Lung (tissue), 11 donors: ENCODE measurements at regions not wholly inside any gene's neighbourhood (a gene's known extent, or its start where the extent isn't known, plus 50 kb on each side); places are given as distances from the start of the nearest gene placed in this dataset.

Experiments used
- ATAC-seq: fragments of 200-7000 bp; cut with Tn5 transposase; one replicate; pipeline ENCODE4 v1.9.1; 2020; ENCODE audit warnings: moderate number of reproducible peaks; ENCODE audit not compliant: insufficient read depth, low FRiP score
- DNase-seq, 3 donors: peaks; one replicate each; pipeline ENCODE4 v3.0.0-alpha.2; 2013 to 2017
- H3K27ac ChIP-seq, 2 donors: one replicate each; pipeline ENCODE4 v1.5.1; 2013; ENCODE audit warnings: mild to moderate bottlenecking in 2 of 2, moderate library complexity in 2 of 2, control low read depth in 1 of 2, inconsistent platforms in 1 of 2, low read depth in 1 of 2, low read length in 1 of 2
- H3K27me3 ChIP-seq, 3 donors: one replicate each; pipeline ENCODE4 v1.5.1; 2013; ENCODE audit warnings: low read length in 2 of 3; ENCODE audit not compliant: control insufficient read depth in 3 of 3, insufficient read depth in 3 of 3
- H3K36me3 ChIP-seq, 4 donors: one replicate each; pipeline ENCODE4 v1.5.1; 2013; ENCODE audit warnings: low read length in 4 of 4, mild to moderate bottlenecking in 1 of 4, moderate library complexity in 1 of 4; ENCODE audit not compliant: control insufficient read depth in 4 of 4, insufficient read depth in 4 of 4
- H3K4me1 ChIP-seq, 5 donors: one replicate each; pipeline ENCODE4 v1.5.1; 2013; ENCODE audit warnings: low read length in 5 of 5, mild to moderate bottlenecking in 2 of 5, moderate library complexity in 1 of 5; ENCODE audit not compliant: control insufficient read depth in 5 of 5, insufficient read depth in 5 of 5
- H3K4me3 ChIP-seq: one replicate; pipeline ENCODE4 v1.5.1; 2013; ENCODE audit warnings: mild to moderate bottlenecking, control low read depth, moderate library complexity
- H3K9ac ChIP-seq, 2 donors: one replicate each; pipeline ENCODE4 v1.5.1; 2013; ENCODE audit warnings: low read length in 2 of 2, control low read depth in 1 of 2; ENCODE audit not compliant: insufficient read depth in 1 of 2
- H3K9me3 ChIP-seq, 4 donors: one replicate each; pipeline ENCODE4 v1.5.1; 2013; ENCODE audit warnings: low read length in 3 of 4, mild to moderate bottlenecking in 1 of 4, moderate library complexity in 1 of 4; ENCODE audit not compliant: control insufficient read depth in 4 of 4, insufficient read depth in 3 of 4
- CTCF ChIP-seq: IDR thresholded peaks from 2 replicates; pipeline ENCODE4 v1.5.1; 2012; ENCODE audit warnings: mild to moderate bottlenecking; ENCODE audit errors: control extremely low read depth, extremely low read depth
- WGBS, 2 donors: extraction: QIAGEN DNeasy Blood & Tissue Kit; methylation state at CpG; one replicate each; pipeline ENCODE4 v1.1.7; 2013; 5-methylcytosine and 5-hydroxymethylcytosine counted together
- donor health status: control.
- donor health status: control.
- donor health status: Bipolar disorder and iron deficiency.
- donor health status: healthy.
- donor health status: DM: yes; HTN: yes; CAD: no.

- Histone ChIP-seq H3K27me3 (no peaks in the 10 kb centered on the region), H3K36me3 (no peaks in the 10 kb centered on the region), H3K4me3 (no peak overlapping the region), H3K4me1 (peaks cover 0 to 17% (median 4%) of the 10 kb centered on the region in 5 donors), H3K9me3 (no peaks in the 10 kb centered on the region), H3K27ac (no peak overlapping the region), H3K9ac (no peak overlapping the region)
- WGBS, 2 donors, result 22 to 24% methylated on average over 7 of the region's 7 CpGs
- TF ChIP-seq CTCF, result no peak
- DNase-seq, result peak in 2 of 3 donors; percentile 38 to 49
- no peak for ATAC-seq
Measured at GRCh38 chr5:167967494-167968177, 323.8 kb upstream of the WWC1 start.

GRCh38 chr5:167968837-167969236 lies 322.6 kb upstream of the WWC1 start:
- ATAC-seq (no peak), DNase-seq (no peak)
- 79 to 89% methylated on average over 4 of the region's 4 CpGs for WGBS, 2 donors
- Histone ChIP-seq H3K9me3 (no peaks in the 10 kb centered on the region), H3K4me1 (peaks cover 0 to 20% (median 4%) of the 10 kb centered on the region in 5 donors), H3K27me3 (no peaks in the 10 kb centered on the region), H3K9ac (no peak overlapping the region), H3K27ac (no peak overlapping the region), H3K4me3 (no peak overlapping the region), H3K36me3 (no peaks in the 10 kb centered on the region)
- no peak for TF ChIP-seq CTCF

- Histone ChIP-seq H3K9ac (no peak overlapping the region), H3K4me1 (peaks cover 0 to 20% (median 4%) of the 10 kb centered on the region in 5 donors), H3K4me3 (no peak overlapping the region), H3K9me3 (no peaks in the 10 kb centered on the region), H3K27ac (no peak overlapping the region), H3K27me3 (no peaks in the 10 kb centered on the region), H3K36me3 (no peaks in the 10 kb centered on the region)
- WGBS, 2 donors, result 60 to 71% methylated on average over 4 of the region's 4 CpGs
- TF ChIP-seq CTCF, result no peak
- DNase-seq (no peak), ATAC-seq (no peak)
Measured at GRCh38 chr5:167969998-167970397, 321.4 kb upstream of the WWC1 start.

GRCh38 chr5:167971706-167972105 lies 319.7 kb upstream of the WWC1 start:
- Histone ChIP-seq H3K9ac (no peak overlapping the region), H3K27me3 (no peaks in the 10 kb centered on the region), H3K27ac (no peak overlapping the region), H3K36me3 (no peaks in the 10 kb centered on the region), H3K4me3 (no peak overlapping the region), H3K4me1 (peaks cover 0 to 20% (median 4%) of the 10 kb centered on the region in 5 donors), H3K9me3 (no peaks in the 10 kb centered on the region)
- DNase-seq (no peak), ATAC-seq (no peak)
- 92 to 93% methylated on average over 3 of the region's 3 CpGs for WGBS, 2 donors
- no peak for TF ChIP-seq CTCF
